OCI-LY1 (cell line): ENCODE measurements at regions not wholly inside any gene's neighbourhood (a gene's known extent, or its start where the extent isn't known, plus 50 kb on each side); places are given as distances from the start of the nearest gene placed in this dataset.

Experiments used
- H2AFZ ChIP-seq: fragments of 200-600 bp; sonication (generic), shearing (Covaris generic); 2 replicates; pipeline ENCODE4 v1.6.0; 2014; ENCODE audit warnings: antibody characterized with exemption, mild to moderate bottlenecking, low read length
- H3F3A ChIP-seq: fragments of 200-600 bp; sonication (generic), shearing (Covaris generic); 2 replicates; pipeline ENCODE4 v1.6.0; 2014; ENCODE audit warnings: mild to moderate bottlenecking, antibody characterized with exemption, low read length, moderate library complexity; ENCODE audit not compliant: insufficient read depth
- H3K27ac ChIP-seq: fragments of 200-600 bp; sonication (generic); 2 replicates; pipeline ENCODE4 v1.5.1; 2014; ENCODE audit warnings: low read length, mixed run types, mild to moderate bottlenecking, low read depth; ENCODE audit not compliant: poor library complexity, severe bottlenecking
- H3K27me3 ChIP-seq: fragments of 200-600 bp; sonication (generic); 2 replicates; pipeline ENCODE4 v1.6.0; 2014; ENCODE audit warnings: antibody characterized with exemption, mild to moderate bottlenecking, low read length, moderate library complexity; ENCODE audit not compliant: insufficient read depth
- H3K36me3 ChIP-seq: fragments of 200-600 bp; sonication (generic); 2 replicates; pipeline ENCODE4 v1.6.1; 2014; ENCODE audit warnings: mild to moderate bottlenecking, antibody characterized with exemption, low read length, moderate library complexity, mixed read lengths; ENCODE audit not compliant: insufficient read depth
- H3K4me1 ChIP-seq: fragments of 200-600 bp; sonication (generic); 2 replicates; pipeline ENCODE4 v1.5.1; 2014; ENCODE audit warnings: mild to moderate bottlenecking, low read length, moderate library complexity; ENCODE audit not compliant: insufficient read depth, severe bottlenecking
- H3K4me2 ChIP-seq: fragments of 200-600 bp; sonication (generic), shearing (Covaris generic); 2 replicates; pipeline ENCODE4 v1.6.1; 2014; ENCODE audit warnings: low read length
- H3K4me3 ChIP-seq: fragments of 200-600 bp; sonication (generic); 2 replicates; pipeline ENCODE4 v1.5.1; 2014; ENCODE audit warnings: low read length, low read depth, mild to moderate bottlenecking, mixed read lengths; ENCODE audit not compliant: poor library complexity, severe bottlenecking
- H3K79me2 ChIP-seq: fragments of 200-600 bp; shearing (Covaris generic); 2 replicates; pipeline ENCODE4 v1.6.1; 2016; ENCODE audit warnings: mixed run types, low read length, mixed read lengths; ENCODE audit not compliant: insufficient read depth
- H3K9ac ChIP-seq: fragments of 200-600 bp; sonication (generic), shearing (Covaris generic); 2 replicates; pipeline ENCODE4 v1.6.1; 2014; ENCODE audit warnings: mild to moderate bottlenecking, low read length, mixed read lengths
- H3K9me2 ChIP-seq: fragments of 200-600 bp; sonication (generic), shearing (Covaris generic); 2 replicates; pipeline ENCODE4 v1.6.1; 2014; ENCODE audit warnings: low read depth, mild to moderate bottlenecking, low read length, mixed read lengths
- H3K9me3 ChIP-seq: fragments of 200-600 bp; shearing (Covaris generic); 2 replicates; pipeline ENCODE4 v1.6.1; 2014; ENCODE audit warnings: low read length, mixed read lengths
- H4K20me1 ChIP-seq: fragments of 200-600 bp; sonication (generic), shearing (Covaris generic); 2 replicates; pipeline ENCODE4 v1.6.0; 2016; ENCODE audit warnings: mild to moderate bottlenecking, low read length; ENCODE audit not compliant: insufficient read depth
- CTCF ChIP-seq: fragments of 200-600 bp; sonication (generic), shearing (Covaris generic); IDR thresholded peaks from 2 replicates; pipeline ENCODE4 v1.5.1; 2017; ENCODE audit warnings: mild to moderate bottlenecking, antibody characterized with exemption, low read length, moderate library complexity, mixed read lengths
- EZH2 ChIP-seq: fragments of 200-600 bp; sonication (generic), shearing (Covaris generic); IDR thresholded peaks from 2 replicates; pipeline ENCODE4 v1.8.0; 2017; ENCODE audit warnings: borderline replicate concordance, mixed run types, mild to moderate bottlenecking, antibody characterized with exemption, low read length, moderate library complexity, mixed read lengths

DNA sequence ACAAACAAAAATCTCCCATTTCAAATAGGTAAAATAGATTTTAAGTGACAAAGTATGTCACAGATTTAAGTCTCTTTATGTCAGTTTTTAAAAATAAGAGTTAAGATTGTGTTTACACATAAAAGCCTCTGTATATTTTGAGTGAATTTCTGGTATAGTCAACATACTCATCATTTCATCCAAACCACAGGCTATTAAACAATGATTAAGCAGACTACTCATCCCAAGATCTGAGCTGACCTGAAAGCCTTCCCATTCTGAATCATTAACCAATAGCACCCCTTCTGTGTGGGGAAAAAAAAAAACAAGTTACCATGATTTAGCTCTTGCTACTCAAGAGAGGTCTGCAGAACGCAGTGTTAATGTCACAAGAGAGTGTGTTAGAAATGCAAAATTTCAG, 284.4 kb upstream of the NBEA start:
- Histone ChIP-seq H3F3A (no peaks in the 10 kb centered on the region), H2AFZ (no peak overlapping the region), H3K27me3 (no peaks in the 10 kb centered on the region), H3K4me3 (no peak overlapping the region), H3K36me3 (no peaks in the 10 kb centered on the region), H3K9me3 (no peaks in the 10 kb centered on the region), H3K9ac (no peak overlapping the region), H3K79me2 (no peaks in the 10 kb centered on the region), H3K9me2 (no peaks in the 10 kb centered on the region), H3K4me1 (no peaks in the 10 kb centered on the region), H3K4me2 (no peak overlapping the region), H4K20me1 (no peaks in the 10 kb centered on the region), H3K27ac (no peak overlapping the region)
- TF ChIP-seq EZH2 (no peak), CTCF (no peak)

DNA sequence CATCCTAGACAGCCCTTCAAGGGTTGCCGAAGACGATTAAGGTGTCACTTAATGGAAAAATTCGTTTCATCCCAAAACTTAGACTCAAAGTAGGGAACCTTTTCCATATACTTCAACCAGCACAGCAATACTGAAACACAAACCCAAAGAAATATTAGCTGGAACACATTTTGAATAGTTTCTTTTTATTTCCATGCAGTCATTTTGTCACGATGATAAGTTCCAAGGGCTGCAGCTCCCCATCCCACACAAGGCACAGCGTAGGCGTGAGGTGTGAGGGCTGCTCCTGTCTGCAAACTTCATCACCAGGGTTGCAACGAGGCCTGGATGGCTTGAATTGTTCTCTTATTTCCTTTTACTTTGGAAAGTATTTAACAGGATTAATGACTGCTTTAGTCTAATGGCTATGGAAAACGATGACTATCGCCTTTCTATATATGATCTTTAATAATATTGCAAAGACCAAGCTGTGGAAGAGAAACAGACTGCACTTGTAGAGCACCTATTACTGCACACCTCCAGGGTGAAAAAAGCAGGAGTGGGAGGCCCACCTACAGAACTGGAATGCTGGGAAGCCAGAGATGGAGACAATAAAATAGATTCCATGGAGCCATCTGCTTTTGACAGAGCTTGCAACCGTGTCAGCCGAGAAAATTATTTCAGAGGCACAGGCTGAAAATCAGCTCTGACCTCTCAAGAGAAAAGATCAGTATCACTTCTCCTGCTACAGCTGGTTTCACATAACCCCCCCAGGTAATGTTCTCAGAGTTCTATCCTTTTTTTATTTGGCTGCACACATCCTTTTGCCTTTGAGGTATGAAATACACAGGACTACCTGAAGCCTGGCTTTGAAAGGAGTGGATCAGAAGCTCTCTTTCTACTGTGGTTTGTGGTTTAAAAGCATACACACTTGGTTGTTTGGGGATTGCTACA, 274.5 kb upstream of the NBEA start:
- H3K36me3 ChIP-seq = no peaks in the 10 kb centered on the region

DNA sequence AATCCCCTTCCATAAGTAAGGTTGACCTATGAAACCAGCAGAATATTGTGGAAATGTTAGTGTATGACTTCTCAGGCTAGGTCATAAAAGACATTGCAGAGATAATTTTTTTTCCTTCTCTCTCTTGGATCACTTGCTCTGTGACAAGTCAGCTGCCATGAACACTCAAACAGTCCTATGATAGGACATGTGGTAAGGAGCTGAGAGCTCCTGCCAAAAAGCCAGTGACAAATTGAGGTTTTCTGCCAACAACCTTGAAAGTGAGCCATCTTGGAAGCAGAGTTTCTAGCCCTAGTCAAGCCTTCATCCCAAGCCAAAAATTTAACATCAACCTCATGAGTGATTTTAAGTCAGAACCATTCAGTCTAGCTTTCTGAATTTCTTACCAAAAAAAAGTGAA, 270.9 kb upstream of the NBEA start:
- Histone ChIP-seq H3K4me2 (no peak overlapping the region), H3K27ac (no peak overlapping the region), H3K36me3 (no peaks in the 10 kb centered on the region), H3F3A (no peaks in the 10 kb centered on the region), H2AFZ (no peak overlapping the region), H3K9me3 (no peaks in the 10 kb centered on the region), H3K79me2 (no peaks in the 10 kb centered on the region), H4K20me1 (no peaks in the 10 kb centered on the region), H3K9ac (no peak overlapping the region), H3K4me3 (no peak overlapping the region), H3K4me1 (no peaks in the 10 kb centered on the region), H3K9me2 (no peaks in the 10 kb centered on the region), H3K27me3 (no peaks in the 10 kb centered on the region)
- TF ChIP-seq CTCF (no peak), EZH2 (no peak)

More for the DNA sequence above, 274.5 kb upstream of the NBEA start:
- Histone ChIP-seq H3K27ac (no peak overlapping the region), H3K9me3 (no peaks in the 10 kb centered on the region), H3K4me2 (no peak overlapping the region), H2AFZ (no peak overlapping the region), H3K9ac (no peak overlapping the region), H3K4me1 (no peaks in the 10 kb centered on the region), H3K79me2 (no peaks in the 10 kb centered on the region), H3K9me2 (no peaks in the 10 kb centered on the region), H3F3A (no peaks in the 10 kb centered on the region), H4K20me1 (no peaks in the 10 kb centered on the region), H3K4me3 (no peak overlapping the region), H3K27me3 (no peaks in the 10 kb centered on the region)
- TF ChIP-seq CTCF (no peak), EZH2 (no peak)
